ENCODE measurements at regions not wholly inside any gene's neighbourhood (a gene's known extent, or its start where the extent isn't known, plus 50 kb on each side); places are given as distances from the start of the nearest gene placed in this dataset.

DNA sequence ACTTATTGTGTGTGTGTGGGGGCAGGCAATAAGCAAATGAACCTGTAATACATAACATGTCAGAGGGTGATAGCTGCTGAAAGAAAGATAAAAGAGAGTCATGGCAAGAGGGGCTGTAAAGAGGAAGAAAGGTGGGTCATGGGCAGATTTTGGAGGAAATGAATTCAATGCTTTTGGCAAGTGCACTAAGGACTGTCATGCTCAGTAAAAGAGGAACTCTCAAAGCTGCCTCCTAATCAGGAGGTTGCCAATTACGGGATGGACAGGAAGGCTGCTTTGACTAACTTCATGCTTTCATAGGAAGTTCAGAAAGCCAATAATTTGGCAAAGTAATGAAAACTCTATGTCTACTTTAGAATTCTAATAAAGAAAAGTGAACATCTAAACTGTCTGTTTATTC, 401.2 kb downstream of the SH2D4B start:
- H3F3A ChIP-seq (replicated peaks; ENCODE audit: insufficient read depth) = no peaks in the 10 kb centered on the region
- POLR2A ChIA-PET = no interaction called here

GRCh38 chr10:80945264-80945880, 407.7 kb downstream of the SH2D4B start:
- Histone ChIP-seq H3K79me2 (ENCODE audit: insufficient read depth) (no peaks in the 10 kb centered on the region), H3K4me1 (ENCODE audit: control insufficient read depth in 1 of 2, insufficient read depth in 2 of 2, low read depth in 1 of 2, low read length in 1 of 2) (no peaks in the 10 kb centered on the region), H3K4me3 (ENCODE audit: low read depth in 2 of 2, low read length in 1 of 2) (no peak overlapping the region), H3K4me2 (no peak overlapping the region), H3K9me3 (no peaks in the 10 kb centered on the region), H2AFZ (ENCODE audit: low read depth) (no peak overlapping the region), H3K9me2 (no peaks in the 10 kb centered on the region), H4K20me1 (ENCODE audit: insufficient read depth) (no peaks in the 10 kb centered on the region), H3K27ac (ENCODE audit: low read depth in 2 of 2, low read length in 1 of 2) (no peak overlapping the region), H3F3A (replicated peaks; ENCODE audit: insufficient read depth) (no peaks in the 10 kb centered on the region), H3K27me3 (ENCODE audit: insufficient read depth) (no peaks in the 10 kb centered on the region), H3K9ac (no peak overlapping the region), H3K36me3 (replicated peaks in 1 of 2; ENCODE audit: control insufficient read depth in 1 of 2, insufficient read depth in 2 of 2, low read length in 1 of 2) (no peaks in the 10 kb centered on the region)
- WGBS (ENCODE audit: low lambda C conversion rate) = 0% methylated on average over 1 of the region's 1 CpG
- ChIA-PET POLR2A (no interaction called here), CTCF (interaction anchor here (0.8 to 2.3 kb wide), 11 partner anchors 10 to 563 kb away, joined by 3 to 9 read pairs (median 4); no protein-coding TSS in a partner anchor)
- peak; percentile 8 for DNase-seq
- TF ChIP-seq SMC3 (IDR thresholded peaks at IDR 0.05; ENCODE audit: low read depth, low read length) (peak; percentile 24; the same call in 1 of the 2 replicates), CTCF (IDR thresholded peaks at IDR 0.05) (no peak), FOXM1 (IDR thresholded peaks at IDR 0.05; ENCODE audit: low read depth) (no peak), RAD21 (IDR thresholded peaks at IDR 0.05; ENCODE audit: low read length) (peak; percentile 57), MAX (IDR thresholded peaks at IDR 0.05; ENCODE audit: low read depth) (no peak)

More for the DNA sequence above, 401.2 kb downstream of the SH2D4B start:
- no peaks in the 10 kb centered on the region for H3K79me2 ChIP-seq (ENCODE audit: insufficient read depth)
- WGBS (ENCODE audit: low lambda C conversion rate) = 28% methylated on average over 1 of the region's 1 CpG
- TF ChIP-seq, protein P1, sequence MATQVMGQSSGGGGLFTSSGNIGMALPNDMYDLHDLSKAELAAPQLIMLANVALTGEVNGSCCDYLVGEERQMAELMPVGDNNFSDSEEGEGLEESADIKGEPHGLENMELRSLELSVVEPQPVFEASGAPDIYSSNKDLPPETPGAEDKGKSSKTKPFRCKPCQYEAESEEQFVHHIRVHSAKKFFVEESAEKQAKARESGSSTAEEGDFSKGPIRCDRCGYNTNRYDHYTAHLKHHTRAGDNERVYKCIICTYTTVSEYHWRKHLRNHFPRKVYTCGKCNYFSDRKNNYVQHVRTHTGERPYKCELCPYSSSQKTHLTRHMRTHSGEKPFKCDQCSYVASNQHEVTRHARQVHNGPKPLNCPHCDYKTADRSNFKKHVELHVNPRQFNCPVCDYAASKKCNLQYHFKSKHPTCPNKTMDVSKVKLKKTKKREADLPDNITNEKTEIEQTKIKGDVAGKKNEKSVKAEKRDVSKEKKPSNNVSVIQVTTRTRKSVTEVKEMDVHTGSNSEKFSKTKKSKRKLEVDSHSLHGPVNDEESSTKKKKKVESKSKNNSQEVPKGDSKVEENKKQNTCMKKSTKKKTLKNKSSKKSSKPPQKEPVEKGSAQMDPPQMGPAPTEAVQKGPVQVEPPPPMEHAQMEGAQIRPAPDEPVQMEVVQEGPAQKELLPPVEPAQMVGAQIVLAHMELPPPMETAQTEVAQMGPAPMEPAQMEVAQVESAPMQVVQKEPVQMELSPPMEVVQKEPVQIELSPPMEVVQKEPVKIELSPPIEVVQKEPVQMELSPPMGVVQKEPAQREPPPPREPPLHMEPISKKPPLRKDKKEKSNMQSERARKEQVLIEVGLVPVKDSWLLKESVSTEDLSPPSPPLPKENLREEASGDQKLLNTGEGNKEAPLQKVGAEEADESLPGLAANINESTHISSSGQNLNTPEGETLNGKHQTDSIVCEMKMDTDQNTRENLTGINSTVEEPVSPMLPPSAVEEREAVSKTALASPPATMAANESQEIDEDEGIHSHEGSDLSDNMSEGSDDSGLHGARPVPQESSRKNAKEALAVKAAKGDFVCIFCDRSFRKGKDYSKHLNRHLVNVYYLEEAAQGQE (IDR thresholded peaks at IDR 0.05; ENCODE audit: low read depth, low read length) = no peak
- no peak for TF ChIP-seq JUND (IDR thresholded peaks at IDR 0.05)
- TF ChIP-seq CHD2 (IDR thresholded peaks at IDR 0.05; ENCODE audit: low read length, partially characterized antibody) = no peak
- TF ChIP-seq, protein P2, sequence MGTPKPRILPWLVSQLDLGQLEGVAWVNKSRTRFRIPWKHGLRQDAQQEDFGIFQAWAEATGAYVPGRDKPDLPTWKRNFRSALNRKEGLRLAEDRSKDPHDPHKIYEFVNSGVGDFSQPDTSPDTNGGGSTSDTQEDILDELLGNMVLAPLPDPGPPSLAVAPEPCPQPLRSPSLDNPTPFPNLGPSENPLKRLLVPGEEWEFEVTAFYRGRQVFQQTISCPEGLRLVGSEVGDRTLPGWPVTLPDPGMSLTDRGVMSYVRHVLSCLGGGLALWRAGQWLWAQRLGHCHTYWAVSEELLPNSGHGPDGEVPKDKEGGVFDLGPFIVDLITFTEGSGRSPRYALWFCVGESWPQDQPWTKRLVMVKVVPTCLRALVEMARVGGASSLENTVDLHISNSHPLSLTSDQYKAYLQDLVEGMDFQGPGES (IDR thresholded peaks at IDR 0.05; ENCODE audit: low read depth, low read length) = no peak
- TF ChIP-seq RFX5 (IDR thresholded peaks at IDR 0.05; ENCODE audit: low read length) = no peak
- no peak for TF ChIP-seq SMC3 (IDR thresholded peaks at IDR 0.05; ENCODE audit: low read depth, low read length)
- no peak for TF ChIP-seq RXRA (IDR thresholded peaks at IDR 0.05; ENCODE audit: borderline replicate concordance, low read depth)
- TF ChIP-seq TCF12 (IDR thresholded peaks at IDR 0.05) = no peak
- no peak overlapping the region for H3K4me2 ChIP-seq
- H3K36me3 ChIP-seq (replicated peaks in 1 of 2; ENCODE audit: control insufficient read depth in 1 of 2, insufficient read depth in 2 of 2, low read length in 1 of 2) = no peaks in the 10 kb centered on the region
- no peak for DNase-seq
- no peaks in the 10 kb centered on the region for H3K27me3 ChIP-seq (ENCODE audit: insufficient read depth)
- no peak overlapping the region for H3K4me3 ChIP-seq (ENCODE audit: low read depth in 2 of 2, low read length in 1 of 2)
- no peaks in the 10 kb centered on the region for H4K20me1 ChIP-seq (ENCODE audit: insufficient read depth)
- H3K4me1 ChIP-seq (ENCODE audit: control insufficient read depth in 1 of 2, insufficient read depth in 2 of 2, low read depth in 1 of 2, low read length in 1 of 2) = no peaks in the 10 kb centered on the region
- H2AFZ ChIP-seq (ENCODE audit: low read depth) = no peak overlapping the region
- H3K9me2 ChIP-seq = no peaks in the 10 kb centered on the region
- H3K9ac ChIP-seq = no peak overlapping the region
- H3K9me3 ChIP-seq = no peaks in the 10 kb centered on the region
- no peak overlapping the region for H3K27ac ChIP-seq (ENCODE audit: low read depth in 2 of 2, low read length in 1 of 2)
- CTCF ChIA-PET = interaction anchor here (1.0 kb wide), 1 partner anchor 14 kb away, joined by 4 read pairs; no protein-coding TSS in a partner anchor
